Parathyroid adenoma (tissue), 2 donors: ENCODE measurements at regions not wholly inside any gene's neighbourhood (a gene's known extent, or its start where the extent isn't known, plus 50 kb on each side); places are given as distances from the start of the nearest gene placed in this dataset.

ENCODE experiments used
- H2AFZ ChIP-seq: fragments of 300-600 bp; sonication (generic); one replicate; pipeline ENCODE4 v1.7.0; 2017; ENCODE audit warnings: antibody characterized with exemption, mild to moderate bottlenecking
- H3K27ac ChIP-seq: fragments of 300-600 bp; sonication (generic); one replicate; pipeline ENCODE4 v1.7.0; 2017
- H3K27me3 ChIP-seq: fragments of 300-600 bp; sonication (generic); one replicate; pipeline ENCODE4 v1.7.0; 2017; ENCODE audit warnings: low read length; ENCODE audit not compliant: control insufficient read depth, insufficient read depth
- H3K36me3 ChIP-seq: fragments of 300-600 bp; sonication (generic); one replicate; pipeline ENCODE4 v1.7.0; 2017; ENCODE audit warnings: low read length; ENCODE audit not compliant: control insufficient read depth, insufficient read depth
- H3K4me1 ChIP-seq: fragments of 300-600 bp; sonication (generic); one replicate; pipeline ENCODE4 v1.7.0; 2017; ENCODE audit warnings: control low read depth
- H3K4me2 ChIP-seq: fragments of 300-600 bp; sonication (generic); one replicate; pipeline ENCODE4 v1.7.0; 2017; ENCODE audit warnings: low read length
- H3K4me3 ChIP-seq: fragments of 300-600 bp; sonication (generic); one replicate; pipeline ENCODE4 v1.7.0; 2017; ENCODE audit warnings: low read depth, low read length
- H3K79me2 ChIP-seq: fragments of 300-600 bp; sonication (generic); one replicate; pipeline ENCODE4 v1.7.0; 2017; ENCODE audit warnings: control low read depth
- H3K9ac ChIP-seq: fragments of 300-600 bp; sonication (generic); one replicate; pipeline ENCODE4 v1.7.0; 2017; ENCODE audit warnings: mild to moderate bottlenecking
- H3K9me3 ChIP-seq: fragments of 300-600 bp; sonication (generic); one replicate; pipeline ENCODE4 v1.7.0; 2017; ENCODE audit warnings: low read length; ENCODE audit not compliant: control insufficient read depth
- TF ChIP-seq, protein P1 (sequence below): fragments of 300-600 bp; sonication (generic); IDR thresholded peaks from one replicate; pipeline ENCODE4 v1.7.0; 2017; ENCODE audit warnings: antibody characterized with exemption, mild to moderate bottlenecking
- donor health status: primary hyperparathyroidism.

DNA sequence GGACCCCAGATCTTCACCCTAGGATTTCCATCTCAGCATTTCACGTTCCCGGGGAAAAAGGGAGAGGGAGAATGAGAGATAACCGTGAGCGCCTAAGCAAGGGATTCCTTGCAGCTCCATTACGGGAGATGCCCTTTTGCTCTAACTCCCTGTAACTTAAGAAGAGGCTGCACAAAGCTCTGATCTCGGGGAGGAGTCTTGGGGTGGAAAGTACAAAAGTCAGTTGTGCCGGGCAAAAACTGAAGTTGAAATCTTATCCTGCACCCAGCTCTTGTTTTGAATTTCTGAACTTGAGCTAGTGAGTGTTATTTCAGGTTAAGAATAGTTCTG lies 256.4 kb upstream of the SOX21 start:
- no peaks in the 10 kb centered on the region for H3K79me2 ChIP-seq
- H3K4me1 ChIP-seq = no peaks in the 10 kb centered on the region
- TF ChIP-seq, protein P1, sequence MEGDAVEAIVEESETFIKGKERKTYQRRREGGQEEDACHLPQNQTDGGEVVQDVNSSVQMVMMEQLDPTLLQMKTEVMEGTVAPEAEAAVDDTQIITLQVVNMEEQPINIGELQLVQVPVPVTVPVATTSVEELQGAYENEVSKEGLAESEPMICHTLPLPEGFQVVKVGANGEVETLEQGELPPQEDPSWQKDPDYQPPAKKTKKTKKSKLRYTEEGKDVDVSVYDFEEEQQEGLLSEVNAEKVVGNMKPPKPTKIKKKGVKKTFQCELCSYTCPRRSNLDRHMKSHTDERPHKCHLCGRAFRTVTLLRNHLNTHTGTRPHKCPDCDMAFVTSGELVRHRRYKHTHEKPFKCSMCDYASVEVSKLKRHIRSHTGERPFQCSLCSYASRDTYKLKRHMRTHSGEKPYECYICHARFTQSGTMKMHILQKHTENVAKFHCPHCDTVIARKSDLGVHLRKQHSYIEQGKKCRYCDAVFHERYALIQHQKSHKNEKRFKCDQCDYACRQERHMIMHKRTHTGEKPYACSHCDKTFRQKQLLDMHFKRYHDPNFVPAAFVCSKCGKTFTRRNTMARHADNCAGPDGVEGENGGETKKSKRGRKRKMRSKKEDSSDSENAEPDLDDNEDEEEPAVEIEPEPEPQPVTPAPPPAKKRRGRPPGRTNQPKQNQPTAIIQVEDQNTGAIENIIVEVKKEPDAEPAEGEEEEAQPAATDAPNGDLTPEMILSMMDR = no peak
- H3K36me3 ChIP-seq = no peaks in the 10 kb centered on the region
- H3K9ac ChIP-seq = no peak overlapping the region
- H3K4me3 ChIP-seq = no peak overlapping the region
- H3K27me3 ChIP-seq = no peaks in the 10 kb centered on the region
- peak overlapping the region; percentile 43 for H3K4me2 ChIP-seq
- H3K9me3 ChIP-seq = no peaks in the 10 kb centered on the region
- H2AFZ ChIP-seq = no peak overlapping the region
- H3K27ac ChIP-seq = no peak overlapping the region

DNA sequence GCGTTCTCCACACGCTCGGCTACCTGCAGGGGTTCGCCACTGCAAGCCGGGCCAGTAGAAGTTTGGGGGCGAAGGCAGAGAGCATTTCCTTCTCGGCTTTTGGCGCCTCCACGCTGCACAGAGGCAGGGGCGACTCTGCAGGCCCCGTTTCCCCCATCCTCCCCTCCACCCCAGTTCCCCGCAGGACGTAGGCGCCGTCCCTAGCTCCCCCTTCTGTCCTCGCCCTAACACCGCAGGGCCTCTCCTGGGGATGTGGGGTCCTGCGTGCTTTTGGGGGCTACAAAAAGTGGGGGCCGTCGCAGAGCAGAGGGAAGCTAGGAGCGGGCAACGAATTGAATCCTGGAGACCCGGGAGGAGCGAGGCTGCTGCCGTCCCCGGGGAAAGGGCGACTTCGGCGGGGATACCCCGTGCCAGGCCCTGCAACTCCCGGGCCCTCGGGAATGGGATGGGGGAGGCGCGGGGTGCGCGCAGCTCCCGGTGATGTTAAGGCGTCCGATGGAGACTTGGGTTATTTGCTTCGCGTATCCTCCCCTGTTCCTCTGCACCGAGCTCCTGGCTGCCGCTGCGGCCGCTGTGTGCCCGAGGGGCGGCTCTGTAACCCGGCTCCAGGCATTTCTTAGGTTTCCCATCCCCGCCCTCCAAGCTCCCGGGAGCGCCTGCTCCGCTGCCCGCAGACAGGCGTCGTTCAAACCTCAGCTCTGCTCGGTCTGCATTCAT lies 255.9 kb upstream of the SOX21 start:
- Histone ChIP-seq H3K9ac (no peak overlapping the region), H3K27ac (no peak overlapping the region), H3K4me3 (no peak overlapping the region), H3K27me3 (no peaks in the 10 kb centered on the region), H2AFZ (peak overlapping the region; percentile 28), H3K9me3 (no peaks in the 10 kb centered on the region), H3K36me3 (no peaks in the 10 kb centered on the region), H3K4me2 (peak overlapping the region; percentile 43), H3K79me2 (no peaks in the 10 kb centered on the region), H3K4me1 (no peaks in the 10 kb centered on the region)
- TF ChIP-seq, protein P1 = no peak

DNA sequence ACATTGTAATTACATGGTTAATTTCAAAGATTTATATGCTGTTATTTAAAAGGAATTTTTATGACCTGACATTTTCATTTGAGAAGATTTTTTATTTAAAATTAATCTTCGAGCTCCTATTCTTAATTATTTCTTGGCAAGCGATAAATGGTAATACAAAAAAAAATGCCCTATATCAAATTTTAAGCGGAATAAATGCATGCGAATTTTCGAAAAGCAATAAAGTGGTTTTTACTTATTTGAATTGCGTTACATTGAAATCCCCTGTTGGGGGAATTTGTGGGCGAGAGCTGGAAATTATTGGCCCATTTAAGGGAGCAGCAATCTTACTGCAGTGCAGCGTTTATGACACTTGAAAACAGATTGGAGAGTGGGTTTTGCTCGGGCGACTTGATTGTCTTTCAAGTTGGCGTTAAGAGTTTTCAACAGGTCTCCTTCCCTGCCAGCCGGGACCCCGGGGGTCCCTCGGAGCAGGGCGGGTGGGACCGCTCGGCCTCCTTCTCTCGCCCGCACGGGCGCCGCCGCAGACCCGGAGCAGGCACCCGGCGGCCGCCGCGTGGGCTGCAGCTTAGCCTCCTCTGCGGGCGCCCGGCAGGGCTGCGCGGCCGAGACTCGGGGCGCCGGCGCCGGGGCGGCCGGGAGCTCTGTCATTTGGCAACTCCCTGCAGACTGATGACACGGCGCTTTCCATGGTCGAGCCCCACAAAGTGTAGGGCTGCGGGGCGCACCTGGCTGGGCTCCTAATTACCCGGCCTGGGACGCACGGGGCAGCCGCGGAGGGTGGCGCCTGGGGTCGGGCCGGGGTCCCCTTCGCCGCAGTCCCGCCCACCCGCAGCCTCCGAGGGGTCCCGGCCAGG lies 255.1 kb upstream of the SOX21 start:
- no peaks in the 10 kb centered on the region for H3K79me2 ChIP-seq
- peak overlapping the region; percentile 28 for H2AFZ ChIP-seq
- TF ChIP-seq, protein P1 = no peak
- no peaks in the 10 kb centered on the region for H3K36me3 ChIP-seq
- H3K4me2 ChIP-seq = no peak overlapping the region
- H3K27ac ChIP-seq = no peak overlapping the region
- no peaks in the 10 kb centered on the region for H3K4me1 ChIP-seq
- H3K9me3 ChIP-seq = no peaks in the 10 kb centered on the region
- no peak overlapping the region for H3K9ac ChIP-seq
- H3K27me3 ChIP-seq = no peaks in the 10 kb centered on the region
- H3K4me3 ChIP-seq = no peak overlapping the region

DNA sequence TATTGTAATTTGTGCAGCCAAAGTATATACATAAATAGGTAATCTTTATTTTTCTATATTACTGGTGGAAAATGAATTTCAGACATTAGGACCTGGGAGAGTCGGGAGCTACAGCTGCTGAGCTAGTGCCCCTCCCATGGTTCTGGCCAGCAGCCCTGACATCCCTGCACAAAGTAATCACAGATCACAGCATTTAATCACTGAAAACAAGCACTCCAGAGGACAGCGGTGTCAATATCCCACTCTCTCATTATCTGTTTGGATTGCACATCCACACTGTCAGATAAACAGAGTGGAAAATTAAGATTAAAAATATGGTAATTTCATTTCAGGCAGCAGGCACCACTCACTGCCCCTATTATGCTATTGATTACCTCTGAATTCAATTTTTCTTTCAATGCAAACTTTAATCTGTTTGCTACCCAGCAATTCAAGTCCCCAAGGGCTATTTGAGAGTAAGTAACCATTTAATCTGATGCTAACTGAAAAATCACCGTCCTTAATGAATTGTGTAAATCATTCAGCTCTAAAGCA lies 254.1 kb upstream of the SOX21 start:
- Histone ChIP-seq H3K4me1 (no peaks in the 10 kb centered on the region), H3K4me3 (no peak overlapping the region), H2AFZ (no peak overlapping the region), H3K9me3 (no peaks in the 10 kb centered on the region), H3K27me3 (no peaks in the 10 kb centered on the region), H3K9ac (no peak overlapping the region), H3K79me2 (no peaks in the 10 kb centered on the region), H3K27ac (no peak overlapping the region), H3K4me2 (no peak overlapping the region), H3K36me3 (no peaks in the 10 kb centered on the region)
- TF ChIP-seq, protein P1 = no peak
